K562 (cell line): ENCODE measurements at regions not wholly inside any gene's neighbourhood (a gene's known extent, or its start where the extent isn't known, plus 50 kb on each side); places are given as distances from the start of the nearest gene placed in this dataset.
A peak's percentile ranks its signal among the peaks of the same experiment; 100 is the strongest.

Source experiments
- ATAC-seq: fragments of 200-7000 bp; cut with Tn5 transposase; 3 replicates; pipeline ENCODE4 v1.9.1; 2020; ENCODE audit warnings: moderate library complexity
- BruUV-seq: library from RNA; stranded (reverse); fragments of 400-500 nt; replicated peaks from 2 replicates; lab custom pipeline; 2021; lab: Mats Ljungman, UMichigan
- CTCF ChIA-PET: fragments of 300-600 bp; formaldehyde crosslinking; extraction: SDS; loops from one replicate; lab custom pipeline; 2021; ENCODE audit warnings: low intra/inter-chr PET ratio; lab: Yijun Ruan, JAX
- POLR2A ChIA-PET: fragments of 300-600, 350-650 bp; sonication (Branson Sonifier 250); formaldehyde crosslinking; extraction: SDS; loops from one replicate; lab custom pipeline; 2021; ENCODE audit warnings: antibody characterized with exemption, inconsistent platforms; lab: Yijun Ruan, JAX
- DNase-seq, 4 experiments: peaks; one replicate each; pipeline versions ENCODE4 v3.0.0 to v3.0.0-alpha.2; 2011 to 2018; ENCODE audit warnings: low spot score in 3 of 4, mixed read lengths in 3 of 4; ENCODE audit errors: extremely low read depth in 1 of 4
- FAIRE-seq: peaks from 2 replicates; lab custom pipeline; 2011; peaks lifted over from hg19 to GRCh38; lab: Jason Lieb, UNC
- H2AFZ ChIP-seq: 2 replicates; pipeline ENCODE4 v1.6.0; 2011; ENCODE audit warnings: low read depth, low read length, control low read depth, inconsistent platforms
- H3K27ac ChIP-seq: fragments of 200-600 bp; 3 replicates; pipeline ENCODE4 v1.8.0; 2011; ENCODE audit warnings: low read depth, mild to moderate bottlenecking, control low read depth, inconsistent platforms, low read length, moderate library complexity, mixed read lengths; ENCODE audit errors: extremely low read depth
- H3K27me3 ChIP-seq, 2 experiments: fragments of 300-600 bp in 1 of 2; 2 replicates in 1 of 2; 3 replicates in 1 of 2; pipeline versions ENCODE4 v1.6.0 to v1.8.0; 2011; ENCODE audit warnings: inconsistent platforms in 2 of 2, low read length in 2 of 2, mild to moderate bottlenecking in 1 of 2, mixed read lengths in 1 of 2, moderate library complexity in 1 of 2; ENCODE audit not compliant: control insufficient read depth in 2 of 2, insufficient read depth in 2 of 2
- H3K36me3 ChIP-seq: fragments of 300-600 bp; 3 replicates; pipeline ENCODE4 v1.8.0; 2011; ENCODE audit warnings: mild to moderate bottlenecking, low read length, inconsistent platforms; ENCODE audit not compliant: control insufficient read depth, insufficient read depth
- H3K4me1 ChIP-seq, 2 experiments: fragments of 200-600 bp in 1 of 2; replicated peaks in 1 of 2; 2 replicates in 1 of 2; 3 replicates in 1 of 2; pipeline versions ENCODE4 v1.5.1 to v1.8.0; 2011; ENCODE audit warnings: inconsistent platforms in 2 of 2, low read length in 2 of 2, mild to moderate bottlenecking in 1 of 2, mixed read lengths in 1 of 2, moderate library complexity in 1 of 2; ENCODE audit not compliant: control insufficient read depth in 2 of 2, insufficient read depth in 2 of 2
- H3K4me2 ChIP-seq: 2 replicates; pipeline ENCODE4 v1.6.1; 2011; ENCODE audit warnings: low read length, control low read depth, inconsistent platforms, mixed read lengths; ENCODE audit not compliant: insufficient read depth
- H3K4me3 ChIP-seq: fragments of 200-600 bp; sonication (generic), shearing (Covaris generic); 2 replicates; pipeline ENCODE4 v1.5.1; 2016; ENCODE audit warnings: control low read depth, inconsistent platforms
- H3K79me2 ChIP-seq: fragments of 200-600 bp; 3 replicates; pipeline ENCODE4 v1.8.0; 2011; ENCODE audit warnings: low read length, inconsistent platforms; ENCODE audit not compliant: control insufficient read depth, insufficient read depth
- H3K9ac ChIP-seq, 2 experiments: 2 replicates each; pipeline versions ENCODE4 v1.6.0 to v1.6.1; 2011; ENCODE audit warnings: low read depth in 2 of 2, low read length in 2 of 2, control low read depth in 1 of 2, inconsistent platforms in 1 of 2, mild to moderate bottlenecking in 1 of 2, mixed read lengths in 1 of 2; ENCODE audit not compliant: insufficient read depth in 1 of 2
- H3K9me1 ChIP-seq: one replicate; pipeline ENCODE4 v1.6.0; 2011; ENCODE audit warnings: inconsistent platforms, mild to moderate bottlenecking, low read length, moderate library complexity; ENCODE audit not compliant: control insufficient read depth, insufficient read depth
- H3K9me3 ChIP-seq: replicated peaks from 2 replicates; pipeline ENCODE4 v1.5.1; 2011; ENCODE audit warnings: low read depth, low read length, inconsistent platforms; ENCODE audit not compliant: control insufficient read depth, insufficient read depth
- H4K20me1 ChIP-seq: replicated peaks from 2 replicates; pipeline ENCODE4 v1.6.1; 2011; ENCODE audit warnings: low read length, inconsistent platforms, mixed read lengths; ENCODE audit not compliant: control insufficient read depth, insufficient read depth
- ZFP30 ChIP-seq: fragments of 250-450 bp; sonication (Bioruptor Pico); IDR thresholded peaks from 2 replicates; pipeline ENCODE4 v1.8.0; 2022; ENCODE audit warnings: moderate library complexity, mild to moderate bottlenecking, inconsistent platforms, borderline replicate concordance
- WGBS: fragments of 100-300 bp; shearing (Covaris generic); methylation state at CpG from one replicate; pipeline ENCODE4 v1.1.6; 2016; ENCODE audit warnings: low coverage, mixed read lengths; ENCODE audit not compliant: insufficient coverage; ENCODE audit errors: missing lambda C conversion rate; 5-methylcytosine and 5-hydroxymethylcytosine counted together
- in situ Hi-C: fragments of 300-500 bp; cut with MboI; formaldehyde crosslinking; loops from 4 replicates; pipeline ENCODE4 v1.15.0; 2018; ENCODE audit warnings: inconsistent platforms, mixed read lengths
- intact Hi-C: fragments of 100-400 bp; cut with micrococcal nuclease; formaldehyde crosslinking; loops from 2 replicates; pipeline ENCODE4 v1.14.2; 2022
- TF ChIP-seq, protein P1 (sequence below), 3 experiments: IDR thresholded peaks in 2 of 3; conservative IDR thresholded peaks in 1 of 3; 2 replicates each; pipeline ENCODE4 v1.5.1; 2011 to 2012; ENCODE audit warnings: low read length in 3 of 3, mild to moderate bottlenecking in 3 of 3, control low read depth in 2 of 3, improper control_type of control experiment in 1 of 3, inconsistent platforms in 1 of 3, low read depth in 1 of 3, mixed read lengths in 1 of 3, moderate library complexity in 1 of 3; ENCODE audit not compliant: insufficient read depth in 2 of 3

DNA sequence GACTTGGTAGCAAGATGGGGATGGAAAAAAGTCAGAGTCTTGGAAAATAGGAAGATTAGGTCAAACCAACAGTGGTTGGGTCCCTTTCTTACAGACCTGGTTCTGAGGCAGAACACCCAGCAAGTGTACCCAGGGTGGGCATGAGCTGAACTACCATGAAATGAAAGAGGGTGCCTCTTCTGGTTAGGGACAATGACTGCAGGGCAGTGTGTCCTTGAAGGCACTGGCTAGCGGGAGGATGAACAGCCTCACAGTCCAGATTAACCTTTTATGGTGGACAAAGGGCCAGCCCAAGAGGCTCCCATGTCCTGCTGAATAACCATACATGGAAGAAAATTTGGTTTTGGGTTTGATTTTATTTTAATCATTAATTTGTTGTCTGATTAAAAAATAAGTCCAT is 61.8 kb upstream of the CCDC85A start:
- no peak for DNase-seq
- no peak overlapping the region for H3K4me2 ChIP-seq
- no peak for TF ChIP-seq ZFP30 (CRISPR knock-in tag)
- TF ChIP-seq, protein P1, sequence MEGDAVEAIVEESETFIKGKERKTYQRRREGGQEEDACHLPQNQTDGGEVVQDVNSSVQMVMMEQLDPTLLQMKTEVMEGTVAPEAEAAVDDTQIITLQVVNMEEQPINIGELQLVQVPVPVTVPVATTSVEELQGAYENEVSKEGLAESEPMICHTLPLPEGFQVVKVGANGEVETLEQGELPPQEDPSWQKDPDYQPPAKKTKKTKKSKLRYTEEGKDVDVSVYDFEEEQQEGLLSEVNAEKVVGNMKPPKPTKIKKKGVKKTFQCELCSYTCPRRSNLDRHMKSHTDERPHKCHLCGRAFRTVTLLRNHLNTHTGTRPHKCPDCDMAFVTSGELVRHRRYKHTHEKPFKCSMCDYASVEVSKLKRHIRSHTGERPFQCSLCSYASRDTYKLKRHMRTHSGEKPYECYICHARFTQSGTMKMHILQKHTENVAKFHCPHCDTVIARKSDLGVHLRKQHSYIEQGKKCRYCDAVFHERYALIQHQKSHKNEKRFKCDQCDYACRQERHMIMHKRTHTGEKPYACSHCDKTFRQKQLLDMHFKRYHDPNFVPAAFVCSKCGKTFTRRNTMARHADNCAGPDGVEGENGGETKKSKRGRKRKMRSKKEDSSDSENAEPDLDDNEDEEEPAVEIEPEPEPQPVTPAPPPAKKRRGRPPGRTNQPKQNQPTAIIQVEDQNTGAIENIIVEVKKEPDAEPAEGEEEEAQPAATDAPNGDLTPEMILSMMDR (IDR thresholded peaks at IDR 0.05 in 2 of 3, conservative IDR thresholded peaks at IDR 0.05 in 1 of 3; ENCODE audit: insufficient read depth in 2 of 3, low read depth in 1 of 3, low read length in 3 of 3) = peak in 2 of 3 experiments; percentile 6 to 18; a peak in 1 of 6 replicates
- TF ChIP-seq, all 486 proteins: peak for 1
- H3K79me2 ChIP-seq = peaks cover 7% of the 10 kb centered on the region; the same call in 2 of the 3 replicates
- FAIRE-seq (no peak), ATAC-seq (no peak)
- ChIA-PET CTCF (no interaction called here), POLR2A (interaction anchor here (1.0 kb wide), 1 partner anchor 46 kb away, joined by 3 read pairs; no protein-coding TSS in a partner anchor)
- no peaks in the 10 kb centered on the region for H4K20me1 ChIP-seq
- H3K36me3 ChIP-seq = peaks cover 8% of the 10 kb centered on the region; the same call in 1 of the 3 replicates
- intact Hi-C loops (no loop called here), in situ Hi-C loops (loop anchor here (10.0 kb wide), 1 partner anchor 407 kb away; no protein-coding TSS in a partner anchor)
- H3K9me3 ChIP-seq = no peaks in the 10 kb centered on the region
- no peak overlapping the region for H3K9ac ChIP-seq
- BruUV-seq = no TSS peak
- H3K27me3 ChIP-seq = no peaks in the 10 kb centered on the region
- H3K27ac ChIP-seq = no peak overlapping the region
- peaks cover 7 to 29% of the 10 kb centered on the region in 2 experiments; a peak in 4 of 5 replicates for H3K4me1 ChIP-seq
- H3K9me1 ChIP-seq = no peaks in the 10 kb centered on the region
- H3K4me3 ChIP-seq = no peak overlapping the region
- no peak overlapping the region for H2AFZ ChIP-seq
- 56% methylated on average over 1 of the region's 1 CpG for WGBS
